Psoas muscle (tissue), 7 donors: ENCODE measurements at regions not wholly inside any gene's neighbourhood (a gene's known extent, or its start where the extent isn't known, plus 50 kb on each side); places are given as distances from the start of the nearest gene placed in this dataset.

Source experiments
- ATAC-seq, 4 donors: fragments of 200-7000 bp; cut with Tn5 transposase; one replicate each; pipeline ENCODE4 v1.9.1; 2020; ENCODE audit warnings: moderate library complexity in 3 of 4, mild to moderate bottlenecking in 2 of 4
- DNase-seq, 2 donors: peaks; one replicate each; pipeline ENCODE4 v3.0.0-alpha.2; 2020
- H3K27ac ChIP-seq: fragments of 200-600 bp; one replicate; pipeline ENCODE4 v1.8.0; 2022
- H3K27me3 ChIP-seq, 3 donors: fragments of 200-600 bp in 1 of 3; one replicate each; pipeline versions ENCODE4 v1.6.1 to v1.8.0; 2013 to 2022; ENCODE audit warnings: low read length in 2 of 3, mild to moderate bottlenecking in 2 of 3, moderate library complexity in 1 of 3; ENCODE audit not compliant: insufficient read depth in 3 of 3
- H3K36me3 ChIP-seq, 2 donors: fragments of 200-600 bp in 1 of 2; one replicate each; pipeline versions ENCODE4 v1.6.1 to v1.8.0; 2013 to 2022; ENCODE audit warnings: low read depth in 1 of 2, mild to moderate bottlenecking in 1 of 2, moderate library complexity in 1 of 2; ENCODE audit not compliant: insufficient read depth in 1 of 2
- H3K4me1 ChIP-seq: fragments of 200-600 bp; one replicate; pipeline ENCODE4 v1.8.0; 2022
- H3K4me3 ChIP-seq: fragments of 200-600 bp; one replicate; pipeline ENCODE4 v1.8.0; 2022; ENCODE audit warnings: mild to moderate bottlenecking
- H3K9me3 ChIP-seq: fragments of 200-600 bp; one replicate; pipeline ENCODE4 v1.8.0; 2022
- WGBS, 3 donors: extraction: QIAGEN DNeasy Blood & Tissue Kit; methylation state at CpG; one replicate each; pipeline versions ENCODE4 v1.1.6 to v1.1.7; 2013; 5-methylcytosine and 5-hydroxymethylcytosine counted together
- intact Hi-C, 2 donors: fragments of 100-400 bp; cut with DNase I; formaldehyde crosslinking; loops; one replicate each; pipeline versions ENCODE4 v1.11.0 to v1.14.2; 2022
- TF ChIP-seq, protein P1 (sequence below): fragments of 200-600 bp; IDR thresholded peaks from one replicate; pipeline ENCODE4 v1.8.0; 2022; ENCODE audit warnings: antibody characterized with exemption
- donor health status: healthy with polysubstance abuse.
- donor health status: DM: no; HTN: no; CAD: no; lungs with moderate emphysema.
- donor health status: Bipolar disorder and iron deficiency.
- donor health status: healthy.
- donor health status: DM: yes; HTN: yes; CAD: no.
- donor health status: DM: no; HTN: no; CAD: no.
- donor health status: DM: yes; HTN: yes; CAD: no.

DNA sequence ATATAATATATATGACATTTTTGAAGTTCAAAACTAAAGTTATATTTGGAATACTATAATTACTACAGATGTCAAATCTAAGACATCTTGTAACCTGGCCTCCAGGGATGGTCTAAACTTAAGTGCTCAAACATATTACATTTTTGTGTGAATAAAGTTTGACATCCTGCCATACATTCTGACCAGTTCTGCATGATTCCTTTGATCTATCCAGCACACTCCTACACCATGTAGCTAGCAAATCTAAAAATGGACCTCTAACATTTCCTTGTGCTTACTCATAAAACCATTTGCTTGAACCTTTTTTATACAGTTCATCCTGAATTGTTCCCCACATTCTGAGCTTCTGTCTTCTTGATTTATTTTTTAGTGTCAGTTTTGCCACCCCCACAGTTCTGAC, 294.3 kb upstream of the ZNF804A start:
- ATAC-seq (no peak), DNase-seq (no peak)
- Histone ChIP-seq H3K4me3 (no peak overlapping the region), H3K36me3 (no peaks in the 10 kb centered on the region), H3K27ac (no peak overlapping the region), H3K4me1 (no peaks in the 10 kb centered on the region), H3K27me3 (no peaks in the 10 kb centered on the region), H3K9me3 (no peaks in the 10 kb centered on the region)
- TF ChIP-seq, protein P1, sequence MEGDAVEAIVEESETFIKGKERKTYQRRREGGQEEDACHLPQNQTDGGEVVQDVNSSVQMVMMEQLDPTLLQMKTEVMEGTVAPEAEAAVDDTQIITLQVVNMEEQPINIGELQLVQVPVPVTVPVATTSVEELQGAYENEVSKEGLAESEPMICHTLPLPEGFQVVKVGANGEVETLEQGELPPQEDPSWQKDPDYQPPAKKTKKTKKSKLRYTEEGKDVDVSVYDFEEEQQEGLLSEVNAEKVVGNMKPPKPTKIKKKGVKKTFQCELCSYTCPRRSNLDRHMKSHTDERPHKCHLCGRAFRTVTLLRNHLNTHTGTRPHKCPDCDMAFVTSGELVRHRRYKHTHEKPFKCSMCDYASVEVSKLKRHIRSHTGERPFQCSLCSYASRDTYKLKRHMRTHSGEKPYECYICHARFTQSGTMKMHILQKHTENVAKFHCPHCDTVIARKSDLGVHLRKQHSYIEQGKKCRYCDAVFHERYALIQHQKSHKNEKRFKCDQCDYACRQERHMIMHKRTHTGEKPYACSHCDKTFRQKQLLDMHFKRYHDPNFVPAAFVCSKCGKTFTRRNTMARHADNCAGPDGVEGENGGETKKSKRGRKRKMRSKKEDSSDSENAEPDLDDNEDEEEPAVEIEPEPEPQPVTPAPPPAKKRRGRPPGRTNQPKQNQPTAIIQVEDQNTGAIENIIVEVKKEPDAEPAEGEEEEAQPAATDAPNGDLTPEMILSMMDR: no peak
- intact Hi-C loops: no loop called here

DNA sequence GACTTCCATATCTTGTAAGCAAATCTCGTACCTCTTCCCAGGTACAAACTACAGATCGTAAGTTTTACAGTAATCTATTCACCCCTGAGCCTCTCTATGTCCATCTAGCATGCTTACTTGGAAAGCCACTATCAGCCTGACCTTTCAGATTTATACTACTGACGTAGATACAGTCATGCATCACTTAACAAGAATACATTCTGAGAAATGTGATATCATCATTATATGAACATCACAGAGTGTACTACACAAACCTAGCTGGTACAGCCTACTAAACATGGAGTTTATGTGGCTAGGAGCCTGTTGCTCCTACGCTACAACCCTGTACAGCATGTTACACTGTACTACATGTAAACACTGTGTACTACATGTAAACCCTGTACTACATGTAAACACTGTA, 293.2 kb upstream of the ZNF804A start:
- Histone ChIP-seq H3K27me3 (no peaks in the 10 kb centered on the region), H3K4me1 (no peaks in the 10 kb centered on the region), H3K9me3 (no peaks in the 10 kb centered on the region), H3K27ac (no peak overlapping the region), H3K4me3 (no peak overlapping the region), H3K36me3 (no peaks in the 10 kb centered on the region)
- no peak for DNase-seq
- intact Hi-C loops: no loop called here
- no peak for ATAC-seq
- TF ChIP-seq, protein P1: no peak
- 71 to 80% (median 79%) methylated on average over 4 of the region's 4 CpGs for WGBS, 3 donors

DNA sequence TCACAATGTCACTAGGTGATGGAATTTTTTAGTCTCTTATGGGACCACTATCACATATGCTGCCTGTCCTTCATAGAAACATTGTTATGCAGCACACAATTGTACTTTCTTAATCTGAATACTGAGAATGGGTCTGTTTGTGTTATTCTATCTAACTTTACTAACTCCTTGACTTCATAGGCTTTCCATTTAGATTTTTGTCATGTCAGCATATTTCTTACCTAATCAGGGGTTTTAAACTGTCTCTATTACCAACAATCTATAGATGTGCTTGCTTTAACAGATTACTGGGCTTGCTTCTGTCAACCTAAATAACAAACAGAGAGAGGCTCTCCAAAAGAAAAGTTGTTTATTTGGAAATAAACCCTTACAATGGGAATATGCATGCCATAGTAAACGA, 289.6 kb upstream of the ZNF804A start:
- WGBS, 3 donors: 58 to 79% (median 76%) methylated on average over 1 of the region's 1 CpG

DNA sequence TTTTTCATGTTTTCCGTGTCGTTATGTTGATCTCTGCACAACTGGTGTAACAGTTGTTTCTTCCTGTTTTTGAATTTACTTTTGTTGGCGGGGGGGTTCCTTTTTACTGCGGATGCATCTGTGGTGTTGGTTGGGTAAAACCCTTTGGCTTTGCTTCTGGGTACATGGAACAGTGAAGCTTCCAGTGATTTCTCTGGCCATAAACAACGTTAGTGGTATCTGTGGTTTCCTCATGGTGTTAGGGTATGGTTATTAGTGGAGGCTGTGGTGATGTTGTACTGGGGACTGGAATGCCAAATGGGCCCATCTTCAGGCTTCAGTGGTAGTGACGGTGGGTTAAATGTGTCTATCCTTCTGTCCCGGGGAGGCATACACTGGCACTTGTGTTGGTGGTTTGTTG, 285.4 kb upstream of the ZNF804A start:
- Histone ChIP-seq H3K4me1 (no peaks in the 10 kb centered on the region), H3K4me3 (no peak overlapping the region), H3K9me3 (no peaks in the 10 kb centered on the region), H3K27me3 (no peaks in the 10 kb centered on the region), H3K36me3 (no peaks in the 10 kb centered on the region), H3K27ac (no peak overlapping the region)
- 62 to 68% (median 63%) methylated on average over 7 of the region's 7 CpGs for WGBS, 3 donors
- intact Hi-C loops: no loop called here
- no peak for DNase-seq
- no peak for ATAC-seq
- TF ChIP-seq, protein P1: no peak

More for the DNA sequence above, 289.6 kb upstream of the ZNF804A start:
- H3K36me3 ChIP-seq: no peaks in the 10 kb centered on the region
- H3K4me1 ChIP-seq: no peaks in the 10 kb centered on the region
- DNase-seq (no peak), ATAC-seq (no peak)
- no peak overlapping the region for H3K4me3 ChIP-seq
- H3K27me3 ChIP-seq: no peaks in the 10 kb centered on the region
- intact Hi-C loops: no loop called here
- no peaks in the 10 kb centered on the region for H3K9me3 ChIP-seq
- no peak overlapping the region for H3K27ac ChIP-seq
- TF ChIP-seq, protein P1: no peak

DNA sequence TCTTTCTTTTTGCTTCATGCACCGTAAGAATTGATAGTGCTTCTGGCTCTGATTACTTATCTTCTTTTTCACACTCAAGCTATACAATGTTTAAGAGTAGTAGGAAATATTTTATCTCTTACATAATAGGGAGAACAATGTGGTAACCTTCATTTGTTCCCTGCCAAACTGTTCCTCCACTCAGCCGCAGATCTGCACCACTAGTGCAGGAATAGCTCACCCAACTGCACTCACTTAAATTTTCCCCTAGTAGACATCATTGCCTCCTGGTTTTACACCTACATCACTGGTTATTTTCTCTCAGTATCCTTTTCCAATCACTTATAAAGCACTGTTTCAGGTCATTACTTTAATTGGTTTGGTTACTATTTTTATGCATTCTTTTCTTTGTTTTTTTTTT, 283.5 kb upstream of the ZNF804A start:
- 83 to 89% (median 88%) methylated on average over 2 of the region's 2 CpGs for WGBS, 3 donors
- TF ChIP-seq, protein P1: no peak

More for the DNA sequence above, 283.5 kb upstream of the ZNF804A start:
- ATAC-seq: no peak
- DNase-seq: no peak
- Histone ChIP-seq H3K36me3 (no peaks in the 10 kb centered on the region), H3K4me1 (no peaks in the 10 kb centered on the region), H3K27me3 (no peaks in the 10 kb centered on the region), H3K4me3 (no peak overlapping the region), H3K27ac (no peak overlapping the region), H3K9me3 (no peaks in the 10 kb centered on the region)
- intact Hi-C loops: no loop called here
